Vagina (tissue), 2 donors: ENCODE measurements at regions not wholly inside any gene's neighbourhood (a gene's known extent, or its start where the extent isn't known, plus 50 kb on each side); places are given as distances from the start of the nearest gene placed in this dataset.
"Not testable (repeated sequence)": the region's sequence is repeated elsewhere in the genome, so short reads cannot be mapped to it uniquely, and the experiment has no call there.

Experiments
- DNase-seq, 2 donors: peaks; one replicate each; pipeline ENCODE4 v3.0.0-alpha.2; 2017; ENCODE audit errors: extremely low spot score in 2 of 2
- H3K27ac ChIP-seq: fragments of 200-600 bp; sonication (generic); one replicate; pipeline ENCODE4 v1.5.1; 2019
- H3K27me3 ChIP-seq: fragments of 200-600 bp; sonication (generic); one replicate; pipeline ENCODE4 v1.5.1; 2019
- H3K36me3 ChIP-seq, 2 donors: fragments of 200-600 bp; sonication (generic); one replicate each; pipeline ENCODE4 v1.5.1; 2017 to 2019
- H3K4me1 ChIP-seq: fragments of 200-600 bp; sonication (generic); one replicate; pipeline ENCODE4 v1.5.1; 2019
- H3K4me3 ChIP-seq, 2 donors: fragments of 200-600 bp; sonication (generic); 1 replicate in 1 of 2; 2 replicates in 1 of 2; pipeline ENCODE4 v1.5.1; 2016 to 2019
- H3K9me3 ChIP-seq: fragments of 200-600 bp; sonication (generic); one replicate; pipeline ENCODE4 v1.5.1; 2019
- POLR2A ChIP-seq, 2 donors: fragments of 450-650 bp; IDR thresholded peaks; one replicate each; pipeline ENCODE4 v1.6.1; 2017; ENCODE audit warnings: antibody characterized with exemption in 2 of 2, mild to moderate bottlenecking in 2 of 2, moderate library complexity in 2 of 2
- POLR2AphosphoS5 ChIP-seq, 2 donors: sonication (generic); formaldehyde crosslinking; IDR thresholded peaks; one replicate each; pipeline ENCODE4 v1.9.0; 2017; ENCODE audit warnings: antibody characterized with exemption in 2 of 2, mild to moderate bottlenecking in 2 of 2, low read depth in 1 of 2; ENCODE audit not compliant: insufficient read depth in 1 of 2
- intact Hi-C: fragments of 100-400 bp; cut with DNase I; formaldehyde crosslinking; loops from one replicate; pipeline ENCODE4 v1.15.1; 2023
- TF ChIP-seq, protein P1 (sequence below), 3 experiments: fragments of 450-650 bp in 2 of 3; fragments of 200-600 bp in 1 of 3; sonication (generic) in 1 of 3; IDR thresholded peaks; one replicate each; pipeline ENCODE4 v1.5.1; 2017 to 2019; ENCODE audit warnings: antibody characterized with exemption in 3 of 3, mild to moderate bottlenecking in 2 of 3, moderate library complexity in 2 of 3

- intact Hi-C loops: no loop called here
- Histone ChIP-seq H3K27me3 (no peaks in the 10 kb centered on the region), H3K27ac (no peak overlapping the region), H3K9me3 (no peaks in the 10 kb centered on the region), H3K4me3 (no peak overlapping the region), H3K4me1 (no peaks in the 10 kb centered on the region), H3K36me3 (no peaks in the 10 kb centered on the region)
- TF ChIP-seq POLR2AphosphoS5 (IDR thresholded peaks at IDR 0.05; ENCODE audit: insufficient read depth in 1 of 2, low read depth in 1 of 2): no peak
- TF ChIP-seq POLR2A (IDR thresholded peaks at IDR 0.05): no peak
- TF ChIP-seq, protein P1, sequence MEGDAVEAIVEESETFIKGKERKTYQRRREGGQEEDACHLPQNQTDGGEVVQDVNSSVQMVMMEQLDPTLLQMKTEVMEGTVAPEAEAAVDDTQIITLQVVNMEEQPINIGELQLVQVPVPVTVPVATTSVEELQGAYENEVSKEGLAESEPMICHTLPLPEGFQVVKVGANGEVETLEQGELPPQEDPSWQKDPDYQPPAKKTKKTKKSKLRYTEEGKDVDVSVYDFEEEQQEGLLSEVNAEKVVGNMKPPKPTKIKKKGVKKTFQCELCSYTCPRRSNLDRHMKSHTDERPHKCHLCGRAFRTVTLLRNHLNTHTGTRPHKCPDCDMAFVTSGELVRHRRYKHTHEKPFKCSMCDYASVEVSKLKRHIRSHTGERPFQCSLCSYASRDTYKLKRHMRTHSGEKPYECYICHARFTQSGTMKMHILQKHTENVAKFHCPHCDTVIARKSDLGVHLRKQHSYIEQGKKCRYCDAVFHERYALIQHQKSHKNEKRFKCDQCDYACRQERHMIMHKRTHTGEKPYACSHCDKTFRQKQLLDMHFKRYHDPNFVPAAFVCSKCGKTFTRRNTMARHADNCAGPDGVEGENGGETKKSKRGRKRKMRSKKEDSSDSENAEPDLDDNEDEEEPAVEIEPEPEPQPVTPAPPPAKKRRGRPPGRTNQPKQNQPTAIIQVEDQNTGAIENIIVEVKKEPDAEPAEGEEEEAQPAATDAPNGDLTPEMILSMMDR (IDR thresholded peaks at IDR 0.05): no peak
- DNase-seq: no peak
Measured at GRCh38 chr9:85331626-85332025, 410.1 kb downstream of the AGTPBP1 start.

DNA sequence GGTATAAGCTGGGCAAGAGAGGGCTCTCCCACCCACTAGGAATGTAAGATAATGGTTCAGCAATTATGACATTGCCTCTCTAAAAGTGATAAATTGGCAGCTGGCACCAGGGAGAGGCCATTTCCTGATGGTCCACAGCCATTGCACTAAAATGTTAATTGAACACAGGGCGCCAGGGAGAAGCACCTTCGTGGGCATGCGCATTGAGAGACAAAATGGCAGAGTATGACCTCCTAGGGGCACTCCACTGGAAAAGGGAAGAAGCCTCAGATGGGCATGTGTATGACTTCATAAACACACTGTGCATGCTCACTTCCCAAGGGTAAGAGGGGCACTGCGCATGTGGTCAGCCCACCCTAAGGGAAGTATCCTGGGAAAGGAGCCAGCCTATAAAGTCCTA is 419.2 kb downstream of the AGTPBP1 start:
- no peaks in the 10 kb centered on the region for H3K27me3 ChIP-seq
- H3K27ac ChIP-seq: no peak overlapping the region
- no peak overlapping the region for H3K4me3 ChIP-seq
- H3K36me3 ChIP-seq: no peaks in the 10 kb centered on the region
- no peak for DNase-seq
- TF ChIP-seq, protein P1 (IDR thresholded peaks at IDR 0.05): no peak
- TF ChIP-seq POLR2A (IDR thresholded peaks at IDR 0.05): no peak
- no peak for TF ChIP-seq POLR2AphosphoS5 (IDR thresholded peaks at IDR 0.05; ENCODE audit: insufficient read depth in 1 of 2, low read depth in 1 of 2)
- no peaks in the 10 kb centered on the region for H3K9me3 ChIP-seq
- intact Hi-C loops: no loop called here
- H3K4me1 ChIP-seq: no peaks in the 10 kb centered on the region

- intact Hi-C loops: no loop called here
Measured at GRCh38 chr9:85321561-85321960, 420.2 kb downstream of the AGTPBP1 start.

DNA sequence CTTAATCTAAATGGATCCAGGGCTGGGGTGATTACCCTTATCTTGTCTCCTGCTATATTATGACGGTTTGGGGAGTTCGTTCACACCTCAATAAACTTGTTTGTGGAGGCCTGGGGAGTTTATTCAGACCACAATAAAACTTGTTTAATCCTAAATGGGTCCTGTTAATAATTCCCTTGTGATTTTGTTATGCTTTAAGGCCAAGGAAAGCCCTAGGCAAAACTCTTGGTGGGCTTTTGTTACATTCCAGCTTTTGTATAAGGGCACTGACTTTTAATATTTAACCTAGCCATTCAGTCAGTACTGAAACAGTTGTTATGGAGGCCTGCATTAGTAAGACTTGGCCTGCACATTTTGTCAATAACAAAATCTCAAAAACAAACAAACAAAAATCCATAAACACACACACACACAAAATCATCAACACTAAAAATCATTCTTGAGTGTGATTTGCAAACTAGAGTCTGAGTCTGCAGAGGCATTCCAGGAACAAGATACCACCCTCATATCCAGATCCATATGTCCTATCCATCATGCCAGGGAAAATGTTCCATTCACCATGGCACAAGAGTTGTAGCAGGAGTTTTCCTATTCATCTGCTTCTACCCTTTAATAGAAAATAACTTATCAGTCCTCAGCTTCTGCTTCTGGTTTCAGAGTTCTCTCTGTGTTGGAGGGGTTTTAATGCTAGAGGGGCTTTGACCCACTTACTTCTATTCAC is 421.7 kb downstream of the AGTPBP1 start:
- H3K27me3 ChIP-seq: no peaks in the 10 kb centered on the region
- no peaks in the 10 kb centered on the region for H3K36me3 ChIP-seq
- TF ChIP-seq POLR2AphosphoS5 (IDR thresholded peaks at IDR 0.05; ENCODE audit: insufficient read depth in 1 of 2, low read depth in 1 of 2) (no peak), POLR2A (IDR thresholded peaks at IDR 0.05) (no peak)
- TF ChIP-seq, protein P1 (IDR thresholded peaks at IDR 0.05): no peak
- no peak overlapping the region for H3K4me3 ChIP-seq
- H3K27ac ChIP-seq: no peak overlapping the region
- H3K4me1 ChIP-seq: no peaks in the 10 kb centered on the region
- no peaks in the 10 kb centered on the region for H3K9me3 ChIP-seq
- intact Hi-C loops: no loop called here
- DNase-seq: no peak

More at GRCh38 chr9:85321561-85321960, 420.2 kb downstream of the AGTPBP1 start:
- no peaks in the 10 kb centered on the region for H3K36me3 ChIP-seq
- no peaks in the 10 kb centered on the region for H3K9me3 ChIP-seq
- H3K27ac ChIP-seq: no peak overlapping the region
- H3K4me3 ChIP-seq: no peak overlapping the region
- no peak for DNase-seq
- no peaks in the 10 kb centered on the region for H3K27me3 ChIP-seq
- TF ChIP-seq, protein P1 (IDR thresholded peaks at IDR 0.05): no peak
- no peak for TF ChIP-seq POLR2A (IDR thresholded peaks at IDR 0.05)
- TF ChIP-seq POLR2AphosphoS5 (IDR thresholded peaks at IDR 0.05; ENCODE audit: insufficient read depth in 1 of 2, low read depth in 1 of 2): no peak
- no peaks in the 10 kb centered on the region for H3K4me1 ChIP-seq

DNA sequence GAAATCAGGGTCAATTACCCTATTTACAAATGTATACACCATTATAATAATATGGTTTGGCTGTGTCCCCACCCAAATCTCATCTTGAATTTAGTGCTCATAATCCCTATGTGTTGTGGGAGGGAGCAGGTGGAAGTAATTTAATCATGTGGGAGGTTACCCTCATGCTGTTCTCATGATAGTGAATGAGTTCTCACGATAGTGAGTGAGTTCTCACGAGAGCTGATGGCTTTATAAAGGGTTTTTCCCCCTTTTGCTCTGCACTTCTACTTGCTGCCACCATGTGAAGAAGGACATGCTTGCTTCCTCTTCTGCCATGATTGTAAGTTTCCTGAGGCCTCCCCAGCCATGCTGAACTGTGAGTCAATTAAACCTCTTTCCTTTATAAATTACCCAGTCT is 426.2 kb downstream of the AGTPBP1 start:
- H3K4me1 ChIP-seq, intact Hi-C loops, H3K4me3 ChIP-seq, H3K36me3 ChIP-seq, H3K9me3 ChIP-seq, H3K27ac ChIP-seq, H3K27me3 ChIP-seq, DNase-seq: not testable (repeated sequence)
